ENCODE measurements at regions not wholly inside any gene's neighbourhood (a gene's known extent, or its start where the extent isn't known, plus 50 kb on each side); places are given as distances from the start of the nearest gene placed in this dataset.

- TF ChIP-seq POLR2A (IDR thresholded peaks at IDR 0.05; ENCODE audit: low read depth, low read length): no peak
- no peak for TF ChIP-seq POLR2AphosphoS5 (IDR thresholded peaks at IDR 0.05; ENCODE audit: low read depth, low read length)
- no peak for TF ChIP-seq TAF1 (IDR thresholded peaks at IDR 0.05; ENCODE audit: low read depth, low read length)
- TF ChIP-seq PAX5 (IDR thresholded peaks at IDR 0.05; ENCODE audit: insufficient read depth, low read length, severe bottlenecking): no peak
- no peak for TF ChIP-seq SPI1 (IDR thresholded peaks at IDR 0.05; ENCODE audit: low read depth, low read length)
- TF ChIP-seq POU2F2 (IDR thresholded peaks at IDR 0.05; ENCODE audit: low read depth, low read length): no peak
Observed at GRCh38 chr7:156515911-156516790, 124.4 kb upstream of the RNF32 start.
